ENCODE measurements at regions not wholly inside any gene's neighbourhood (a gene's known extent, or its start where the extent isn't known, plus 50 kb on each side); places are given as distances from the start of the nearest gene placed in this dataset.
A peak's percentile ranks its signal among the peaks of the same experiment; 100 is the strongest.

DNA sequence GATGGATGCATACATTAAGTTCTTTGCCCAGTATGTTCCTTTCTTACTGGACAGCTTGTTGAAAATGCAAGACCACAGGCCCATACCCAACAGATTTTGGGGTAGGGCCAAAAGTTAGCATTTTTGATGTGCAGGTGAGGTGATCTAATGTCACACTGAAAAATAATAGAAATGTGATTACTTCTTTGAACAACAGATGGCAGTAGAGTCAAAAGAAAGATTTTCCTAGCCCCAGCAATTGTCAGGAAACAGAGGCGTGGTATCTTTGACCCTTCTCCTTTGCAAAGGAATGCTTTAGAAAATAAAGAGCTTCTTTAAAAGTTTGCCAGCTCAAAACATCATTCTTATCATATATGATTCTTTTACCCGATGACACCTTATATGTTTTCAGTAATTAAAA, 343.6 kb upstream of the SYT4 start:
- TF ChIP-seq, protein P1, sequence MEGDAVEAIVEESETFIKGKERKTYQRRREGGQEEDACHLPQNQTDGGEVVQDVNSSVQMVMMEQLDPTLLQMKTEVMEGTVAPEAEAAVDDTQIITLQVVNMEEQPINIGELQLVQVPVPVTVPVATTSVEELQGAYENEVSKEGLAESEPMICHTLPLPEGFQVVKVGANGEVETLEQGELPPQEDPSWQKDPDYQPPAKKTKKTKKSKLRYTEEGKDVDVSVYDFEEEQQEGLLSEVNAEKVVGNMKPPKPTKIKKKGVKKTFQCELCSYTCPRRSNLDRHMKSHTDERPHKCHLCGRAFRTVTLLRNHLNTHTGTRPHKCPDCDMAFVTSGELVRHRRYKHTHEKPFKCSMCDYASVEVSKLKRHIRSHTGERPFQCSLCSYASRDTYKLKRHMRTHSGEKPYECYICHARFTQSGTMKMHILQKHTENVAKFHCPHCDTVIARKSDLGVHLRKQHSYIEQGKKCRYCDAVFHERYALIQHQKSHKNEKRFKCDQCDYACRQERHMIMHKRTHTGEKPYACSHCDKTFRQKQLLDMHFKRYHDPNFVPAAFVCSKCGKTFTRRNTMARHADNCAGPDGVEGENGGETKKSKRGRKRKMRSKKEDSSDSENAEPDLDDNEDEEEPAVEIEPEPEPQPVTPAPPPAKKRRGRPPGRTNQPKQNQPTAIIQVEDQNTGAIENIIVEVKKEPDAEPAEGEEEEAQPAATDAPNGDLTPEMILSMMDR (IDR thresholded peaks at IDR 0.05) = peak in 2 of 3 experiments; percentile 47 to 54
- no peak for TF ChIP-seq POLR2A (IDR thresholded peaks at IDR 0.05)
